ENCODE measurements at regions not wholly inside any gene's neighbourhood (a gene's known extent, or its start where the extent isn't known, plus 50 kb on each side); places are given as distances from the start of the nearest gene placed in this dataset.

DNA sequence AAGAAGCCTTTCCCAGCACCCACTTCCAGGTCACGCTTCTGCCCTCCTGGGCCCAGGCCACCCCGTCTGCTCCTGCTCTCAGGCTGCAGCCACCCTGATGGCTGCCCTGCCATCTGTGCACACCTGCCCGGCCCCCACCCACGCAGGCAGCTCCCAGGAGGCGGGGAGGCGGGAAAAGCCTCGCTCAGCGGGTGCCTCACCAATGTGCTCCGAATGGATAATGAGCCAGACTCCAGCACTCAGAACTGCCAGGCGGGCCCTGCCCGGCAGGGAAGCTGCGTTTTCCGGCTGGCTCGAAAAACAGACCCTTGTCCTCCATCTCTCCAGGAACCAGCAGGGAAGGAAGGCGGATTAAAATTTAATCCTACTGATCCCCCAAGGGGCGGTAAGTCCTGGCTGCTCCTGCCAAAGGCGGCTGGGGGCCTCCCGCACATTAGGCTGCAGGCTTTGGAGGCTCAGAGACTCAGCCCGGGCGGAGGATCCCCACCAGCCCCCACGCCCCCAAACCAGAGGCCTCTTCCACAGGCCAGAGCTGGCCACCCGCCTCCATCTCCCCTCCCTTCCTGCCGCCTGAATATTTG, 104.0 kb downstream of the NCOR2 start:
- no peak overlapping the region for H3K4me2 ChIP-seq (ENCODE audit: insufficient read depth, insufficient read length, low read length)
- no peak overlapping the region; a peak in 1 of 5 replicates for H3K4me3 Mint-ChIP-seq

More for the DNA sequence above, 104.0 kb downstream of the NCOR2 start:
- no peak overlapping the region for H2BK15ac ChIP-seq (ENCODE audit: low read depth, low read length)
- no peak overlapping the region for H4K91ac ChIP-seq (ENCODE audit: insufficient read length, low read depth, low read length)
- peak overlapping the region; percentile 42 to 85 (median 69); a peak in 5 of 7 replicates for H3K27ac Mint-ChIP-seq
- no peak overlapping the region for H2BK12ac ChIP-seq (ENCODE audit: insufficient read length, low read depth, low read length)
- H3K79me2 ChIP-seq (ENCODE audit: insufficient read depth, low read length): no peaks in the 10 kb centered on the region
- no peak overlapping the region for H3K9ac ChIP-seq (ENCODE audit: extremely low read depth, insufficient read length, low read length)
- WGBS (ENCODE audit: extremely low coverage, insufficient read length, low lambda C conversion rate): no CpG with 5 or more reads among the region's 23 CpGs
- H2BK5ac ChIP-seq (ENCODE audit: insufficient read length, low read length): no peak overlapping the region
- H3K18ac ChIP-seq (ENCODE audit: insufficient read length, low read depth, low read length): no peak overlapping the region
- no peak overlapping the region for H3K4ac ChIP-seq (ENCODE audit: low read depth, low read length)
- peaks cover 6% of the 10 kb centered on the region for H4K20me1 ChIP-seq (ENCODE audit: control insufficient read depth, insufficient read depth, insufficient read length)
- TF ChIP-seq, protein P1, sequence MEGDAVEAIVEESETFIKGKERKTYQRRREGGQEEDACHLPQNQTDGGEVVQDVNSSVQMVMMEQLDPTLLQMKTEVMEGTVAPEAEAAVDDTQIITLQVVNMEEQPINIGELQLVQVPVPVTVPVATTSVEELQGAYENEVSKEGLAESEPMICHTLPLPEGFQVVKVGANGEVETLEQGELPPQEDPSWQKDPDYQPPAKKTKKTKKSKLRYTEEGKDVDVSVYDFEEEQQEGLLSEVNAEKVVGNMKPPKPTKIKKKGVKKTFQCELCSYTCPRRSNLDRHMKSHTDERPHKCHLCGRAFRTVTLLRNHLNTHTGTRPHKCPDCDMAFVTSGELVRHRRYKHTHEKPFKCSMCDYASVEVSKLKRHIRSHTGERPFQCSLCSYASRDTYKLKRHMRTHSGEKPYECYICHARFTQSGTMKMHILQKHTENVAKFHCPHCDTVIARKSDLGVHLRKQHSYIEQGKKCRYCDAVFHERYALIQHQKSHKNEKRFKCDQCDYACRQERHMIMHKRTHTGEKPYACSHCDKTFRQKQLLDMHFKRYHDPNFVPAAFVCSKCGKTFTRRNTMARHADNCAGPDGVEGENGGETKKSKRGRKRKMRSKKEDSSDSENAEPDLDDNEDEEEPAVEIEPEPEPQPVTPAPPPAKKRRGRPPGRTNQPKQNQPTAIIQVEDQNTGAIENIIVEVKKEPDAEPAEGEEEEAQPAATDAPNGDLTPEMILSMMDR (conservative IDR thresholded peaks at IDR 0.05): no peak
- no peak overlapping the region for H2BK20ac ChIP-seq (ENCODE audit: low read depth, low read length, poor library complexity, severe bottlenecking)
- no peak overlapping the region for H2AK5ac ChIP-seq (ENCODE audit: insufficient read length, low read length)
- no peak overlapping the region for H2BK120ac ChIP-seq (ENCODE audit: low read depth, low read length, poor library complexity, severe bottlenecking)
- no peak overlapping the region for H3K14ac ChIP-seq (ENCODE audit: insufficient read depth, low read length)
- H3K23me2 ChIP-seq (ENCODE audit: insufficient read length, low read depth, low read length, poor library complexity, severe bottlenecking): no peaks in the 10 kb centered on the region
- no peak overlapping the region for H2AFZ ChIP-seq (ENCODE audit: low read length)
- no peak overlapping the region for H3T11ph ChIP-seq (ENCODE audit: low read length)
- H4K5ac ChIP-seq (ENCODE audit: insufficient read length, low read depth, low read length): no peak overlapping the region
- no peaks in the 10 kb centered on the region for H3K4me1 ChIP-seq (ENCODE audit: insufficient read depth, low read length)
- no peaks in the 10 kb centered on the region for H3K79me1 ChIP-seq (ENCODE audit: insufficient read depth, low read depth, low read length, poor library complexity, severe bottlenecking)
- H3K27ac ChIP-seq (ENCODE audit: insufficient read length, low read depth, low read length): no peak overlapping the region
- H4K8ac ChIP-seq (replicated peaks; ENCODE audit: insufficient read length, low read depth, low read length): no peak overlapping the region
- no peak overlapping the region for H3K23ac ChIP-seq (ENCODE audit: insufficient read length, low read depth, low read length)
- H3K56ac ChIP-seq (ENCODE audit: insufficient read length, low read depth, low read length): no peak overlapping the region
- peaks cover 2 to 8% of the 10 kb centered on the region in 2 experiments; a peak in 4 of 5 replicates for H3K9me3 Mint-ChIP-seq
- DNase-seq: no peak
- H3K27me3 ChIP-seq (ENCODE audit: insufficient read depth, low read length): no peaks in the 10 kb centered on the region
- H3K36me3 Mint-ChIP-seq (ENCODE audit: insufficient read depth in 1 of 3, low read depth in 3 of 3): peaks cover 44 to 75% (median 69%) of the 10 kb centered on the region in 3 experiments
- peaks cover 15 to 33% of the 10 kb centered on the region in 2 experiments for H3K4me1 Mint-ChIP-seq
- H3K27me3 Mint-ChIP-seq (ENCODE audit: low read depth): no peaks in the 10 kb centered on the region; the same call in 1 of the 2 replicates
- H3K9me3 ChIP-seq (ENCODE audit: control insufficient read depth, low read depth, low read length): no peaks in the 10 kb centered on the region

Measured in H9 (cell line).